Activated naive CD4-positive, alpha-beta T cell (primary cell): ENCODE measurements at regions not wholly inside any gene's neighbourhood (a gene's known extent, or its start where the extent isn't known, plus 50 kb on each side); places are given as distances from the start of the nearest gene placed in this dataset.

ENCODE experiments used
- DNase-seq, 4 experiments: peaks; one replicate each; lab custom pipeline; 2025; lab: John Stamatoyannopoulos, UW

DNA sequence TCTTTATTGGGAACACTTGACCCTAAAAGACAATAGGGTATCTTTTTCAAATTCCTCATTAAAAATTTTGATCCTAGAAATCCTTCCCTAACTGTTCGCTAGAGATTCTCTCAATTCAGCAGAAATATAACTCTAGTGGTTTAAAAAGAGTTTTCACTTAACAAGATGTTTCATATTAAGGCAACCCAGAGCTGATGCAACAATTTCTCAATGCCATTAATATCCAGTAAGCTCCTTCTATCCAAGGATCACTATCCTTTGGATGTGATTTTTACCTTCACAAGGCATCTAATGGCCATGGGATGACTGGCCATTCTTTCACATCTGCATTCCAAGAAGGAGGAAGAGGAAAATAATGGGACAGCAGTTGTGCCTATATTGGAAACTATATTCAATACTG is 183.4 kb downstream of the ANKRD50 start:
- DNase-seq = no peak

DNA sequence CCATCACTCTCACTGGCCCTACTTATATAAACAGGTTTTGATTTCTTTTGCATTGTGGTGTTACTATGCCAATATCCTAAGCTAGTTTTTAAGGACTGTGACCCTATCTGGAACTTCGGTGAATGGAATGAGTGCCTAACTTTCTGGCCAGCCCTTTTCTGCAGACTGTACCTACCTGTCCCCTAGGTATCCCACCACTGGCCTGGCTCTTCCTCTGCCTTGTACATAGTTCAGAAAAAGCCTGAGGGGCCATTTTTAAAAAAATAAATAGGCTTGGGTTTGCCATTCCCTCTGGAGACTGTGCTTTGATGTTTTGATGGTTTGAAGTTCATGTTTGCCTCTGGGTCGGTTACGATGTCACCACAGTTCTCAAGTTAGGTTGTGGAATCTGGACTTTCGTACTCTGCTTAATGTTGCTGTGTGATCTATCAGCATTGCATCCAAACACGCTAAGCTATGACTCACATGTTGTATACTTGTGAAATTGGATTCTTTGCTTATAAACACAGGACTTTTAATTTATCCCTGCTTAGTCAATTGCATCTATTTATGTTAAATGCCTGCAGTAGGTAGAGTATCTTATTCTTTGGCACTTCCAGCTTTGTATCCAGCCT is 182.0 kb downstream of the ANKRD50 start:
- DNase-seq = no peak

DNA sequence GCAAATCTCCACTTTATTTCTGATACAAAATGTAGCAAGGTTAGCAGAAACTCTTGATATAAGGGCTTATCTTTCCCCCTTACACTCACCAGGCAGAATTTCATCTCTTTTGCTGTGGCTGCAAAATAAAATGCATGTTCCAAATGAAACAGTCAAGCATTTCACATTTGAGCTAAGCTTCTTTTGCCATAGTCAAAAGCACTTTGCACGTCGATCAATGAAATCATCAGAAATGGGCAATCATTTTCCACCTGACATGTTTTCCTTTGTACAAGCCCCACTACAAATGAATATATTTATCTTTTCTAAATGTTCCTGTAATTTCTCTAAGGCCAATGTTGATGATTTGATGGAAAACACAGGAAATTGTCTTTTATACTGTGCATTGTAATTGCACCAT is 178.4 kb downstream of the ANKRD50 start:
- no peak for DNase-seq

DNA sequence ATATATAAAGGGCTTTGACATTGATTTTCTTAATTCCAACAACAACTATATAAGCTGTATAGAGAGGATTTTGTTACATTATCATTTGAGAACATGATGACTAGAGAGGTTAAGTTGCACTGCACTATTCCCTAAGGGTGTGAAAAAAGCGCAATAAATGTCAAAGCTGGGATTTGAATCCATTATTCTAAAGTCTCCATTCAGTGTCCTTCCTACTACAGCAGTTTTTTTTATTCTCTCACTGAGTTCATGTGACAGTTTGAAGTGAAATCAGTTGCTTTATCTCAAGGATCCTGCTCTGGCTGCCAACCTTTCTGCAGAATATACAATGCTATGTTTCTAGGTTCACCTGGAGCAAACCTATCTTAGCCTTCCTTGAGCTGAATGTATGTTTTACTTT is 177.5 kb downstream of the ANKRD50 start:
- DNase-seq = no peak

DNA sequence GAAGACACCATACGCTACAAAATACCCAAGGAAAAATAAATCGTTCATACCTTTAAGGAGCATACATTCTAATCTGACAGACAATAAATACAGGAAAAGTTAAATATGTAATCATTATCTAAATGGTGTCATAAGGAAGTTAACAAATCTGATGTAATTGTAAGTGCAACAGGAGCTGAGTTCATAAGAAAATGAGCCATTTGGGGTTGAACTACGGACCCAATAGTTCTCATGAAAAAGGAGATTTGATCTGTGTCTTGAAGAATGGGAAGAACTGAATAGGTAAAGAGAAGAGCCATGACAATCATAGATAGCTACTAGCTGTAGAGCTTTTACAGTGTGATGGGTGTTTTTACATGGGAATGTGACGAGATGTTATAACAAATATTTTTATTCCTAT is 175.6 kb downstream of the ANKRD50 start:
- no peak for DNase-seq

DNA sequence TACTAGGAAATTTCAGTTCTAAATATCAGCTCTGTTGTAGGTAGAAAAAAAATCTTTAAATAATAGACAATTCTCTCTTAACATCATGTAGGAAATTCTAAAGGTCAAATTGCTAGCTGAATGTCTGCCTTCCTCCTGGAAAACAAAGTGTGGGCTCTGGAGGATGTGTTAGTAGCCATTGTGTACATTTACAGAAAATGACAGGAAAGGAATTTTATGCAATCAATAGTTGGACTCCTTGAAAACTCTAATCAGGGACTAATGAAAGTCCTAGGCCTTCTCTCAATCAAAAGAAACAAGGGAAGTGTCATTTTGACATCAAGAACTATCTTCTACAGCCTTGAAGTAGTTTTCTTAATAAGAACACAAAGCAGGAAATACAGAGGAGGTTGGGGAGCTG is 174.6 kb downstream of the ANKRD50 start:
- DNase-seq = no peak

DNA sequence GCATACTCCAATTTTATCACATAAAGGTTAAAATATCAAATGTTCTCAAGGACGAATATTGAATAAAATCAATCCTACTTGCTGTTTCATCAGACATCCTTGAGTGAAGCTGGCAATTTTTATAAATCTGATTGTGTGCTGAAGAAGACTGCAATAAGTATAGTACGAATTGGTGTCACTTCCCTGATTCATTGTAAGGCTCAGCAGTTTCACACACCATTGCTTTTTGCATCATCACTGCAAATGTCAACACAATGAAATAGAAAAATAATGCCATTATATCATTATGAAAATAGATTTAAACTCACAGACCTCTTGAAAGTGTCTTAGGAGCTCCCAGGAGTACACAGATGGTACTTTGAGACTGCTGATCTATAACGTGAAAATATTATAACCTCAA is 172.5 kb downstream of the ANKRD50 start:
- DNase-seq = no peak

DNA sequence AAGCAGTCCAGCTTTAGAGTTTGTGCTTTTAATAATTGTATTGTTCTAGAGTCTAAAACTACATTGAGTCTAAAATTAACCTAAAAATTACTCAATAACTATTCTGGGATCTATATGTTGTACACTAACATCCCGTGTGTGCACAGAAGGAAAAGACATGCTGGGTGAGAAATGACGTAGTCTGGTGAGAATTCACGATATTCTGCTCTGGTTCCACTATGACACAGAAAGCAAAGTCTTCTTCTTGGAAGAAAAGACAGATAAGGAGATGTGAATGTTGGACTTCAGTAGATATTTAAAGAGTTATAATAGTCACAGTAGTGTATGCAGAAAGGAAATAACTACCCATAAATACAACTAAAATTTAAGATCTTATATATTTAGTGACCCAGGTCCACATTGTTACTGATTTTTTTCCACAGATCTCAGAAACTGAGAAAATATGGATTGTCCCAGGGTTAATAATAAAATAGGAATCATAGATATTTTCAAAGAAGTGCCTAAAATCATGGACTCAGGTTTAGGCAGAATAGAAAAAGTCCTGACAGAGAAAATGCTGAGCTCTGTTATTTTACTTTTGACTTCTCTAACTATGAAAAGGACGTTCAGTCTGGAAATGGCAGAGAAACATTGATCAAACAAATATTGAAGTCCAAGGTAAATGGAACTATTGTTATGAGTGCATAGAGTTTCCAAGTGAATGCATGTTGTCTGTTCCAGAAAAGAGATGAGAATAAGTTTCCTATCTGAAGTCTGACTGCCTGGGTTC is 170.7 kb downstream of the ANKRD50 start:
- DNase-seq = no peak

DNA sequence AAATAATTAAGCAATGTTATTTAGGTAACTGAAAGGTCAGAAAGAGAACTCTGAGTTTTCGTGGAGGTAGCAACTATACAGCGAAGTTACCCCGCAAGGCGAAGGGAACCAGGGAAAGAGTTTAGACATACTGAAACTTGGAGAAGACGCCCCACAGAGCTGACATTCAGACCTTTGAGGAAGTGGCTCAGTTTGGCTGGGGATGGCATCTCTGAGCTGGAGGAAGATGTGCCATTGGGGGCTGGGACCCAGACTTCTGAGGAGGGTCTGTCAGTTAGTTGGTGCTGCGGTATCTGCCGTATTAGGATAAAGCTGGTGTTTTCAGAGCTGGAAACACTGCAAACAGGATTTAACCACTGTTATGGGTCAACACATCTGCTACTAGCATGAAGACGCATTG is 156.6 kb downstream of the ANKRD50 start:
- no peak for DNase-seq

DNA sequence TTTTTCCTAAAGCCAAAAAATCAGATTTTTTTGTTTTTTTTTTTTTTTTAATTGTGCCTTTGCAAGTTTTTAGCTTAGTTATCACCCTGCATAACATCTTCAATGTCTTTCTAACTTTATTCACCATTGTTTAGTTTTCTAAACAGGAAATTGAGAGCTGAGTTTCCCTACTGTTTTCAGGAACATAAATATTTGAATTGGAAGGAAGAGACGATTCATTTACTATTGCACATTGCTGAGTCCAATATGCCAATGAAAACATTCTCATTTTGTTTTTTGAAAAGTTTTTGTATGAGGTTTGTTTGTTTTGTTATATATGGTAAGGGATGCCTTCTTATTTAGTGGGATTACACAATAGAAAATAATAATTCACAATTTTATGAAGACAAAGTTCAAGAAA is 148.4 kb downstream of the ANKRD50 start:
- no peak for DNase-seq

DNA sequence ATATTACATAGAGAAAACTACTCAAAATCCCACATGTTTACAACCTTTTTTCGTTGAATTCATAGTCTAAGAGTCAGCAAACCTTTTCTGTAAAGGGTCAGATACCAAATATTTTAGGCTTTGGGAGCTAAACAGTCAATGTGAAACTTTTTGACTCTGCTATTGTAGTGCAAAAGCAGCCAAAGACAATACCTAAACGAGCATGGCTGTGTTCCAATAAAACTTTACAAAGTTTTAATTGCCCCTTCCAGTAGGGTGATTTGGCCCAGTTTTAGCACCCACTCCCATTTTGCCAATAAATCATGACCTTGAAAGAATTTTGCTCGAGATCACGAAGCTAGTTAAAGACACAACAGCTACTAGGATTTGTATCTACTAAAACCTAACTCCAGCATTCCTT is 147.2 kb downstream of the ANKRD50 start:
- no peak for DNase-seq

DNA sequence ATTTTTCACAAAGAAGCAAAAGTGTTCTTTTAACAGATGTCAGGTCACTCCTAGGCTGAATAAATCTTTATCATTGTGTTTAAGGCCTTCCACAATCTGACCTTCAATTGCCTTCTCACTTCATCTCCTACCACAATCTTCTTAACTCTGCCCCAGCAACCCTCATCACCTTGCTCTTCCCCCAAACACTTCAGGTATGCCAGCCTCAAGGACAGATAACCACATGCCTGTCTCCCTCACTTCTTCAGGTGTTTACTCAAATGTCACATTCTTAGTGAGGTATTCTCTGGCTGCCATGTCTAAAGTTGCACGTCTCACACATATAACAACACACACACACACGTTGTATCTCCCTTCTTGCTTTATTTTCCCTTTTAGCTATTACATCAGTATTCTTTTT is 146.5 kb downstream of the ANKRD50 start:
- no peak for DNase-seq

DNA sequence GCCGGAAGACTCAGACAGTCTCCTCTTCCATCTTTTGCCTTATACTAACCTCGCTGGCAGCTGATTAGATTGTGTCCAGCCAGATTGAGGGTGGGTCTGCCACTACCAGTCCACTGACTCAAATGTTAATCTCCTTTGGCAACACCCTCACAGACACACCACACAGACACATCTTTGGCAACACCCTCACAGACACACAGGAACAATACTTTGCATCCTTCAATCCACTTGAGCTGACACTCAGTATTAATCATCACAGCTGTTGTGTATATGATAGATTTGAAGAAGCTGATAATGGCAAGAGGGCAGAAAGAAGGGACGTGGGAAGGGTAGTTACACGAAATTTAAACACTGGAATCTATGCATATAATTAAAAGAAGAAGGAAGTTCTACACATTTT is 139.5 kb downstream of the ANKRD50 start:
- DNase-seq = no peak

DNA sequence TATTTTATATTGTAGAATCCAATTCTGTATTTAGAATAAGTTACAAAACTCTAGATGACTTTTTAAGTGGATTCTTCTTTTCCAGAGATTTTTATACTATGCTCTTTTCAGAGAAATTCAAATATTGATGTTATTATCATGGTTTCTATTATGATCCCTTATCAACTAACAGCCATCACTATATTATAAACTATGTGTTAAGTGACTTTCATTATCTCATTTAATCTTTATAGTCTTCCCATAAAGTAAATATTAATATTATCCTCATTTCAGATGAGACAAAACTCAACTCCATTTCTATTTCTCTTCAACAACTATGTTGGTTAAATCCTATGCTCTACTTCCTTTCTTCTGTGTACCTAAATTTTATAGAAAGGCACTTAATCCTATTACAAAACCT is 132.6 kb downstream of the ANKRD50 start:
- DNase-seq = no peak

DNA sequence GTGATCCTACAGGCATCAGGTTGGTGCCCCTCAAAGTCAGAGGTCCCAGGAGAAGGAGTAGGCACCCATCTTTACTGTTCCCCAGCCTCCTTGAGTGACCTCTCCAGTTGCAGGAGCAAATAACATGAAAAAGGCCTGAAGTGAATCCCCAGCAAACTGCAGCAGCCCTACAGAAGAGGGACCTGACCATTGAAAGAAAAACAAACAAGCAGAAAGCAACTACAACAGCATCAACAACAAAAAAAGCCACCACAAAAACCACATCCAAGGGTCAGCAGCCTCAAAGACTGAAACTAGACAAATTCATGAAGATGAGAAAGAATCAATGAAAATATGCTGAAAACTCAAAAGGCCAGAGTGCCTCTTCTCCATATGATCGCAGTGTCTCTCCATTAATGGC is 128.7 kb downstream of the ANKRD50 start:
- DNase-seq = no peak

DNA sequence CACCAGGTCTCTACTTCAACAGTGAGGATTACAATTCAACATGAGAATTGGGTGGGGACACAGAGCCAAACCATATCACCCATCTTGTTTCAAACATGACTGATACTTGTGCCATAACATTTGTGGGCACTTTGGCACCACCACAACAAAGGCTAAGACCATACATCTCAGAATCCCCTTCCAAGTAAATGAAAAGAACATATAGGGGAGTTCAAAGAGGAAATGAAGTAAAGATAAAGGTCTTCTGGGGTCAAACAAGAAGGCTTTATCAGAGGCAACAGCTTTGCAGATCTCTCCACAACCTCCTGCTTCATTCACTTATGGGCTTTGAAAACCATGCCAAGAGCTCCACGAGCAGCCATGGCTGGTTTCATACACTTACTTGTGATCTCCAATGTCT is 122.7 kb downstream of the ANKRD50 start:
- no peak for DNase-seq

DNA sequence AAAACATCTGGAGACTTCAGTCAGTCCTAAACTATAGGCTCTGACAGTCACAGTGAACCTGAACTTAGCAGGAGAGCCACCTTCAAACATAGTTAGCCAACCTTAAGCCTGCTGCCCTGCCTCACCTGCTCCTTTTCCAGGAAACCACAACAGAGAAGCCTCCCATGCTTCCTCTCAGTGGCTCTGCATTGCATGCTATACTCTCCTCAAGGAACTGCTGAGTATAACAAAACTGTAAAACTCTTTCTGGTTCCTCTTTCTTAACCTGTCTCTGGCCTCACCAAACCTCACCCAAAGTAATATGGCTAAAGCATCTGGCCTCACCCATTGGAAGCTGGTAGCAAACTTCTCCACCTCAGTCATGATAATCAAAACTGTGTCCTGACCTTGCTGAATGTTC is 122.1 kb downstream of the ANKRD50 start:
- DNase-seq = no peak

DNA sequence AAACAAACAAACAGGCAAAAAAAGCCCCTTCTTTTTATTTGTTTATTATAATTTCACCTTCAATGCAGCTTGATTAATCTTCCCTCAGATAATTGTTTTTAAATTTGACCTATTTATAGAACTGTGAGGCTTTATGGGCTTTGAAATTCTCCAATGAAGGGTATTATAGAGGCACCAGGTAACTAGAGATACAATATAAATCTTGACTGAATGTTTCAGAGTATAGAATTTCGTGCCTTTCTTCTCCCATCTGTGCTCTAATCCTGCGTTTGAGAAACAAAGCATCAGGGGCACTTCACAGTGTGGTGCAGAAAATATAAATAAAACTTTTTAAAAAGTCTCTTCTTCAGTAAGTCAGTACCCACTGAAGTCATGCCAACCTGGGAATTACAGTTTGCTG is 120.9 kb downstream of the ANKRD50 start:
- no peak for DNase-seq

DNA sequence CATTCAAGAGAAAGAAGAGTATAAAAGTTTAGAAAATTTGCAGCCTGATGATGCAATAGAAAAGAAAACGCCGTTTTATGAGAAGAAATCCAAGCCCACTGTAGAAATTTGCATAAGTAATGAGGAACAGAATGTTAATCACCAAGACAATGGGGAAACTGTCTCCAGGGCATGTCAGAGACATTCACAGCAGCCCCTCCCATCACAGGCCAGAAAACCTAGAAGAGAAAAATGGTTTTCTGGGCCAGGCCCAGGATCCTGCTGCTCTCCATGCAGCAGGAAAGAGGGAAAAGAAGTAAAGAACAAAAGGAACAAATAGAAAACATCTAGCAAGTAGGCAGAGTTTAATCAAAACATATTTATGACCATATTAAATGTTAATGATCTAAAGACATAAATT is 119.0 kb downstream of the ANKRD50 start:
- DNase-seq = no peak

DNA sequence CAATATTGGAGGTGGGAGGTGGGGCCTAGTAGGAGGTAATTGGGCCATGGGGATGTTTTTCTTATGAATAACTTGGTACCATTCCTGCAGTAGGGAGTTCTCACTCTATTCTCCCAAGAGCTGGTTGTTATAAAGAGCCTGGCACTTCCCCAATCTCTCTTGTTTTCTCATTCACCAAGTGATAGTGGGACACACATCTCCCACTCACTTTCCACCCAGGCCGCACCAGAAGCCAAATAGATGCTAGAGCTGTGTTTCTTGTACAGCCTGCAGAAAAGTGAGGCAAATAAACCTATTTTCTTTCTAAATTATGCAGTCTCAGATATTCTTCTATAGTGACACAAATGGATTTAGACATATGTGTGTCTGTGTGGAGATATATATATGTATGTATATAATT is 117.6 kb downstream of the ANKRD50 start:
- no peak for DNase-seq

DNA sequence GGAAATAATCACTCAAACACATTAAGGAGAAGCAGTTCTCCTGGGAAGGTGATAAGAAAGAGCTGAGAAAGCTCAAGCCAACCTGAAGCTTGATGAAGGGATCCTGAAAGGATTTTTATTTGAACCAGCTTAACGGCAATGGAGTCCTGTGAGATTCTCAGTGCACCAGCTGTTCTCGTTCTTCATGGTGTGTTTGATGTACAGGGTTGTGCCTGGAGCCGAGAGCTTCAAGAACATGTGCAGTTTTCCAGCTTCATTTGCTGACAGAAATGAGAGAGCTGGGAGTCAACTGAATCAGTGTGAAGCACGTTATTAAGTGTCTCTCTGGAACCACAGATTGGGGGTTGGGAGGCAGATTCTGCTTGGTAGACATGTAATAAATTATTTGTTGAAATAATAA is 115.7 kb downstream of the ANKRD50 start:
- no peak for DNase-seq

DNA sequence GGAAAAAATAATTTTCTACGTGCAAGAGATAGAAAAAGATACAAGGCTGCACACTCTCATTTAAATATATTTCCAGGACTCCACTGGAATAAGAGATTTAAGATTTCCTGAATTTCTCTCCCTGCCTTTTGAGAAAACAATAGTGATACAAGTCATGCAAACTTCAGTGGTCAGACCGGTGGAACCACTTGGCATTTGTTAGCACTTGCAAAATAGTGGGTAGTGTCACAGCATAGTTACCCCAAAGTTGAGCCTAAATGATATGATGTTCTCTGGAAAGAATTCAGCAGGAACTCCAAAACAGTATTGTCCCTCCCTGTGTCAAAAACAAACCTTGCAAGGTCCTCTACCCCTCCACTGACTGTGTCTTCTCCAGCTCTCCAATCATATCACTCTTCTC is 102.3 kb downstream of the ANKRD50 start:
- no peak for DNase-seq
